CD4-positive, alpha-beta T cell (primary cell): ENCODE measurements at regions not wholly inside any gene's neighbourhood (a gene's known extent, or its start where the extent isn't known, plus 50 kb on each side); places are given as distances from the start of the nearest gene placed in this dataset.

Experiments
- ATAC-seq: fragments of 200-7000 bp; cut with Tn5 transposase; one replicate; pipeline ENCODE4 v1.10.0; 2022; ENCODE audit warnings: mild to moderate bottlenecking; ENCODE audit not compliant: poor library complexity
- CTCF ChIA-PET: fragments of 350-600 bp; sonication (Branson Sonifier 250); formaldehyde crosslinking; loops from one replicate; lab custom pipeline; 2021; ENCODE audit warnings: antibody characterized with exemption, inconsistent platforms; lab: Charles Lee
- POLR2A ChIA-PET: fragments of 350-600 bp; sonication (Branson Sonifier 250); formaldehyde crosslinking; loops from one replicate; lab custom pipeline; 2021; ENCODE audit warnings: antibody characterized with exemption, inconsistent platforms; lab: Charles Lee
- DNase-seq, 14 experiments: peaks; one replicate each; pipeline ENCODE4 v3.0.0-alpha.2; 2013 to 2020; ENCODE audit warnings: mixed read lengths in 2 of 14
- H3K27ac ChIP-seq, 2 donors: one replicate each; pipeline versions ENCODE4 v1.5.1 to v1.7.0; 2013; ENCODE audit warnings: low read length in 2 of 2, low read depth in 1 of 2, mild to moderate bottlenecking in 1 of 2
- H3K27me3 ChIP-seq, 2 experiments: 1 replicate in 1 of 2; 2 replicates in 1 of 2; pipeline versions ENCODE4 v1.6.1 to v1.7.0; 2013; ENCODE audit warnings: low read length in 2 of 2, control low read depth in 1 of 2, mild to moderate bottlenecking in 1 of 2, moderate library complexity in 1 of 2; ENCODE audit not compliant: insufficient read depth in 2 of 2, control insufficient read depth in 1 of 2
- H3K36me3 ChIP-seq: one replicate; pipeline ENCODE4 v1.6.1; 2013; ENCODE audit warnings: low read length, control low read depth; ENCODE audit not compliant: insufficient read depth
- H3K4me1 ChIP-seq: one replicate; pipeline ENCODE4 v1.6.1; 2013; ENCODE audit warnings: low read length, control low read depth; ENCODE audit not compliant: insufficient read depth
- H3K4me3 ChIP-seq: one replicate; pipeline ENCODE4 v1.5.1; 2013; ENCODE audit warnings: mild to moderate bottlenecking, low read length, moderate library complexity
- H3K9me3 ChIP-seq, 2 experiments: 1 replicate in 1 of 2; 2 replicates in 1 of 2; pipeline versions ENCODE4 v1.6.1 to v1.7.0; 2013; ENCODE audit warnings: low read length in 2 of 2, mild to moderate bottlenecking in 2 of 2, control low read depth in 1 of 2, moderate library complexity in 1 of 2; ENCODE audit not compliant: control insufficient read depth in 1 of 2, insufficient read depth in 1 of 2
- H3K27ac Mint-ChIP-seq: one replicate; pipeline ENCODE4 v1.8.0; 2020; ENCODE audit warnings: mixed read lengths
- H3K27me3 Mint-ChIP-seq: one replicate; pipeline ENCODE4 v1.8.0; 2021; ENCODE audit warnings: mixed read lengths
- H3K36me3 Mint-ChIP-seq: one replicate; pipeline ENCODE4 v1.8.0; 2021; ENCODE audit warnings: low read depth, mixed read lengths
- H3K4me1 Mint-ChIP-seq: one replicate; pipeline ENCODE4 v1.8.0; 2021; ENCODE audit warnings: low read depth, mixed read lengths
- H3K4me3 Mint-ChIP-seq: one replicate; pipeline ENCODE4 v1.8.0; 2020; ENCODE audit warnings: mild to moderate bottlenecking, mixed read lengths
- H3K9me3 Mint-ChIP-seq: one replicate; pipeline ENCODE4 v1.8.0; 2020; ENCODE audit warnings: mixed read lengths
- intact Hi-C, 2 experiments: fragments of 100-400 bp; cut with DNase I in 1 of 2; cut with micrococcal nuclease in 1 of 2; formaldehyde crosslinking; loops; one replicate each; pipeline versions ENCODE4 v1.15.1 to v1.9.0; 2023 to 2025; cut with DNase I, micrococcal nuclease
- TF ChIP-seq, protein P1 (sequence below): fragments of 200-600 bp; IDR thresholded peaks from one replicate; pipeline ENCODE4 v1.8.0; 2022; ENCODE audit warnings: antibody characterized with exemption, mild to moderate bottlenecking

DNA sequence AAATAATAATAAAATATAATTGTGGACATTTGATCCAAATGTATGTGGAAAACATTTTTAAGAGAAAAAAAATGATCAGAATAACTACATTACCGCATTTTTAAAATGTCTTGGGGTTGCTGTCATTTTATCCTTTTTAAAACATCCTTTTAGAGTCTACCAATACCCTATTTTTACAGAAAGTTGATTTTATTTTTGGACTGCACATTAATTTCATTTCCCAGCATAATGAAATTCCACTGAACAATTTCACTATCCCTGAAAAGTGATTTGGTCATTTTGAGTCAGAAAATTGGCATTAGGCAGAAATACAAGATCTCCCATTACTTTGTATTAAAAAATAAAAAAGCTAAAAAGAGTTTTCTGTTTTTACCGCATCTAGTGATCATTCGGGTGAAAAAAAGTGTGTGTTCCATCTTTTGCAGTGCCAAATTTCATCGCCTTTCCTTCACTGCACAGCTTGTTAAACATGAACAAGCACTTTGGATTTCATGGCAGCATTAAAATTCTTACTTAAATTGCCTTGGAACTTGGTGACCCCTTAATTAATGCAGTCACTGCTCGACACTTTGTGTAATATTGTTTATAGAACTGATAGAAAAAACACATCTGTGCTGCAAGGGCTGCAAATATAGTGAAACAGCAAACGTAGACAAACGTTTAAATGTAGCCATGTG is 611.7 kb downstream of the TSN start:
- intact Hi-C loops, result no loop called here
- DNase-seq, result no peak
- H3K4me3 Mint-ChIP-seq, result no peak overlapping the region
- no peak overlapping the region for H3K4me3 ChIP-seq
- peaks cover 4% of the 10 kb centered on the region for H3K27me3 Mint-ChIP-seq
- H3K27me3 ChIP-seq, result no peaks in the 10 kb centered on the region
- no peak for ATAC-seq
- H3K27ac Mint-ChIP-seq, result no peak overlapping the region
- peaks cover 0 to 8% of the 10 kb centered on the region in 2 experiments for H3K9me3 ChIP-seq
- H3K27ac ChIP-seq, result no peak overlapping the region
- H3K4me1 Mint-ChIP-seq, result no peaks in the 10 kb centered on the region
- CTCF ChIA-PET, result no interaction called here
- H3K36me3 Mint-ChIP-seq, result no peaks in the 10 kb centered on the region
- POLR2A ChIA-PET, result no interaction called here
- peaks cover 4% of the 10 kb centered on the region for H3K9me3 Mint-ChIP-seq
- no peaks in the 10 kb centered on the region for H3K4me1 ChIP-seq
- TF ChIP-seq, protein P1, sequence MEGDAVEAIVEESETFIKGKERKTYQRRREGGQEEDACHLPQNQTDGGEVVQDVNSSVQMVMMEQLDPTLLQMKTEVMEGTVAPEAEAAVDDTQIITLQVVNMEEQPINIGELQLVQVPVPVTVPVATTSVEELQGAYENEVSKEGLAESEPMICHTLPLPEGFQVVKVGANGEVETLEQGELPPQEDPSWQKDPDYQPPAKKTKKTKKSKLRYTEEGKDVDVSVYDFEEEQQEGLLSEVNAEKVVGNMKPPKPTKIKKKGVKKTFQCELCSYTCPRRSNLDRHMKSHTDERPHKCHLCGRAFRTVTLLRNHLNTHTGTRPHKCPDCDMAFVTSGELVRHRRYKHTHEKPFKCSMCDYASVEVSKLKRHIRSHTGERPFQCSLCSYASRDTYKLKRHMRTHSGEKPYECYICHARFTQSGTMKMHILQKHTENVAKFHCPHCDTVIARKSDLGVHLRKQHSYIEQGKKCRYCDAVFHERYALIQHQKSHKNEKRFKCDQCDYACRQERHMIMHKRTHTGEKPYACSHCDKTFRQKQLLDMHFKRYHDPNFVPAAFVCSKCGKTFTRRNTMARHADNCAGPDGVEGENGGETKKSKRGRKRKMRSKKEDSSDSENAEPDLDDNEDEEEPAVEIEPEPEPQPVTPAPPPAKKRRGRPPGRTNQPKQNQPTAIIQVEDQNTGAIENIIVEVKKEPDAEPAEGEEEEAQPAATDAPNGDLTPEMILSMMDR, result no peak
- no peaks in the 10 kb centered on the region for H3K36me3 ChIP-seq

DNA sequence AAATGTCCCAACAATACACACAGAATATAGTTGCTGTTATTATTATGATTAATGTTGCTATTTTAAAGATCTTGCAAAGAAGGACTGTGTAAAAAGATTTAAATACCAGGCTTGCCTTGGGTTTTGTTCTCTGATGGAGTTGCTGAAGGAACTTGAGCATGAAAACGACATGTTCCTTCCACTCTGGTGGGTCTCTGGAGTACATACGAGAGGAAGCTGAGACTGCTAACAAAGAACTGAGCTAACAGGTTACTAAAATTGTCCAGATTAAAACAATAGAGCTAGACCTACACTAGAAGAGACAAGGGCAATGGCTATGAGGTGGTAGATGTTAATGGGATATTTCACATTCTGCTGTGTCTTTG is 612.2 kb downstream of the TSN start:
- H3K27ac Mint-ChIP-seq, result no peak overlapping the region
- no peaks in the 10 kb centered on the region for H3K27me3 ChIP-seq
- ATAC-seq (no peak), DNase-seq (no peak)
- H3K9me3 Mint-ChIP-seq, result peaks cover 8% of the 10 kb centered on the region
- CTCF ChIA-PET, result no interaction called here
- H3K27ac ChIP-seq, result no peak overlapping the region
- H3K4me3 ChIP-seq, result no peak overlapping the region
- H3K36me3 Mint-ChIP-seq, result no peaks in the 10 kb centered on the region
- H3K4me1 Mint-ChIP-seq, result no peaks in the 10 kb centered on the region
- no peaks in the 10 kb centered on the region for H3K36me3 ChIP-seq
- POLR2A ChIA-PET, result no interaction called here
- TF ChIP-seq, protein P1, result no peak
- no peak overlapping the region for H3K4me3 Mint-ChIP-seq
- peaks cover 1% of the 10 kb centered on the region for H3K27me3 Mint-ChIP-seq
- intact Hi-C loops, result no loop called here
- H3K9me3 ChIP-seq, result peaks cover 0 to 8% of the 10 kb centered on the region in 2 experiments
- H3K4me1 ChIP-seq, result no peaks in the 10 kb centered on the region

DNA sequence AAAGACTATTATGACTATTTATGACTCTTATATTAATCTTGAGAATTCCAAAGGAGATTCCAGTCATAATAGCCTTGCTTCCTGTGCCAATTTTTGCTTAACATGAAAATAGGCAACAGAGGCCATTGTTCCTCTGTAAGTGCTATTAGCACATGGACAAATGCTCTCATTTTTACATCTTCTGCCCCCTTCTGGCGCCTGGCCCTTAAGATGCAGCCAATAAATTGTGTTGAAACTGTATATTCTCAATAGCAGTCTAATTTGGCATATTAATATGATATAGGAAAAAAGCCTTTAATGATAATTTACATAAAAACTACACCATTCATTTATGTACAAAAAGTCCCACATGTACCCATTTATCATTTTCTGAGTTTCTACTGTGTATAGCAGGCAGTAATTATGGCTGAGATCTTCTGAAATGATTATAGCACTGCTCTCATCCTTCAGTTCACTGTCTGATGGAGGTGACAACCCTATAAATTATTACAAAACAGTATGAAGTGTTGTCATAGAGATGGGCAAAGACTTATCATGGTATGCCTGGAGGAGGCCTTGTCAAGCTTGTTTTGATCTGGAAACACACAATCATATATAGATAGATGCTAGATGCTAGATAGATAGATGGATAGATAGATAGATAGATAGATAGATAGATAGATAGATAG is 613.3 kb downstream of the TSN start:
- no peak for ATAC-seq
- H3K4me3 Mint-ChIP-seq, result no peak overlapping the region
- H3K36me3 ChIP-seq, result no peaks in the 10 kb centered on the region
- no peaks in the 10 kb centered on the region for H3K4me1 ChIP-seq
- H3K36me3 Mint-ChIP-seq, result no peaks in the 10 kb centered on the region
- no peak for DNase-seq
- no peak overlapping the region for H3K27ac Mint-ChIP-seq
- H3K4me3 ChIP-seq, result no peak overlapping the region
- TF ChIP-seq, protein P1, result no peak
- ChIA-PET CTCF (no interaction called here), POLR2A (no interaction called here)
- intact Hi-C loops, result no loop called here
- H3K9me3 Mint-ChIP-seq, result peaks cover 6% of the 10 kb centered on the region
- H3K27me3 ChIP-seq, result no peaks in the 10 kb centered on the region
- no peaks in the 10 kb centered on the region for H3K27me3 Mint-ChIP-seq
- H3K27ac ChIP-seq, result no peak overlapping the region
- peaks cover 0 to 8% of the 10 kb centered on the region in 2 experiments for H3K9me3 ChIP-seq
- H3K4me1 Mint-ChIP-seq, result no peaks in the 10 kb centered on the region
